Activated CD8-positive, alpha-beta T cell treated with anti-CD3 and anti-CD28 coated beads for 36 hours (primary cell): ENCODE measurements at regions not wholly inside any gene's neighbourhood (a gene's known extent, or its start where the extent isn't known, plus 50 kb on each side); places are given as distances from the start of the nearest gene placed in this dataset.
"Not testable (repeated sequence)": the region's sequence is repeated elsewhere in the genome, so short reads cannot be mapped to it uniquely, and the experiment has no call there.

Source experiments
- ATAC-seq: fragments of 200-7000 bp; cut with Tn5 transposase; one replicate; pipeline ENCODE4 v1.10.0; 2021; ENCODE audit warnings: mild to moderate bottlenecking, moderate library complexity
- CTCF ChIA-PET: fragments of 350-600 bp; sonication (Branson Sonifier 250); formaldehyde crosslinking; loops from one replicate; lab custom pipeline; 2021; ENCODE audit warnings: antibody characterized with exemption; lab: Charles Lee
- POLR2A ChIA-PET: fragments of 350-600 bp; sonication (Branson Sonifier 250); formaldehyde crosslinking; loops from one replicate; lab custom pipeline; 2021; ENCODE audit warnings: antibody characterized with exemption; lab: Charles Lee
- DNase-seq: peaks from one replicate; pipeline ENCODE4 v3.0.0-alpha.2; 2020
- H3K27ac Mint-ChIP-seq: one replicate; pipeline ENCODE4 v1.8.0; 2021; ENCODE audit warnings: mild to moderate bottlenecking, mixed read lengths
- H3K27me3 Mint-ChIP-seq: one replicate; pipeline ENCODE4 v1.8.0; 2021; ENCODE audit warnings: mixed read lengths
- H3K36me3 Mint-ChIP-seq: one replicate; pipeline ENCODE4 v1.8.0; 2021; ENCODE audit warnings: low read depth, mixed read lengths
- H3K4me1 Mint-ChIP-seq: one replicate; pipeline ENCODE4 v1.8.0; 2021; ENCODE audit warnings: low read depth, mixed read lengths
- H3K4me3 Mint-ChIP-seq: one replicate; pipeline ENCODE4 v1.8.0; 2021; ENCODE audit warnings: mild to moderate bottlenecking, moderate library complexity, mixed read lengths
- H3K9me3 Mint-ChIP-seq: one replicate; pipeline ENCODE4 v1.8.0; 2021; ENCODE audit warnings: mixed read lengths
- intact Hi-C: fragments of 100-400 bp; cut with micrococcal nuclease; formaldehyde crosslinking; loops from one replicate; pipeline ENCODE4 v1.10.0; 2022
- TF ChIP-seq, protein P1 (sequence below): fragments of 200-600 bp; IDR thresholded peaks from one replicate; pipeline ENCODE4 v1.8.0; 2022; ENCODE audit warnings: antibody characterized with exemption, mild to moderate bottlenecking

DNA sequence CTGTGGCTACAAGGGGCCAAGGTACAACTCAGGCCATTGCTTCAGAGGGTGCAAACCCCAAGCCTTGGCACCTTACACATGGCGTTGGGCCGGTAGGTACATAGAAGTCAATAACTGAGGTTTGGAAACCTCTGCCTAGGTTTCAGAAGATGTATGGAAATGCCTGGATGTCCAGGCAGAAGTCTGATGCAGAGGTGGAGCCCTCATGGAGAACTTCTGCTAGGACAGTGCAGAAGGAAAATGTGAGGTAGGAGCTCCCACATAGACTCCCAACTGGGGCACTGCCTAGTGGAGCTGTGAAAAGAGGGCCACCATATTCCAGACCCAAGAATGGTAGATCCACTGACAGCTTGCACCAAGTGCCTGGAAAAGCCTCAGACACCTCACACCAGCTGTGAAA is 92.1 kb upstream of the SFRP2 start:
- no peak overlapping the region for H3K27ac Mint-ChIP-seq
- TF ChIP-seq, protein P1, sequence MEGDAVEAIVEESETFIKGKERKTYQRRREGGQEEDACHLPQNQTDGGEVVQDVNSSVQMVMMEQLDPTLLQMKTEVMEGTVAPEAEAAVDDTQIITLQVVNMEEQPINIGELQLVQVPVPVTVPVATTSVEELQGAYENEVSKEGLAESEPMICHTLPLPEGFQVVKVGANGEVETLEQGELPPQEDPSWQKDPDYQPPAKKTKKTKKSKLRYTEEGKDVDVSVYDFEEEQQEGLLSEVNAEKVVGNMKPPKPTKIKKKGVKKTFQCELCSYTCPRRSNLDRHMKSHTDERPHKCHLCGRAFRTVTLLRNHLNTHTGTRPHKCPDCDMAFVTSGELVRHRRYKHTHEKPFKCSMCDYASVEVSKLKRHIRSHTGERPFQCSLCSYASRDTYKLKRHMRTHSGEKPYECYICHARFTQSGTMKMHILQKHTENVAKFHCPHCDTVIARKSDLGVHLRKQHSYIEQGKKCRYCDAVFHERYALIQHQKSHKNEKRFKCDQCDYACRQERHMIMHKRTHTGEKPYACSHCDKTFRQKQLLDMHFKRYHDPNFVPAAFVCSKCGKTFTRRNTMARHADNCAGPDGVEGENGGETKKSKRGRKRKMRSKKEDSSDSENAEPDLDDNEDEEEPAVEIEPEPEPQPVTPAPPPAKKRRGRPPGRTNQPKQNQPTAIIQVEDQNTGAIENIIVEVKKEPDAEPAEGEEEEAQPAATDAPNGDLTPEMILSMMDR = no peak
- intact Hi-C loops = no loop called here
- H3K27me3 Mint-ChIP-seq = peaks cover 7% of the 10 kb centered on the region
- ChIA-PET POLR2A (no interaction called here), CTCF (no interaction called here)
- DNase-seq (no peak), ATAC-seq (no peak)
- peaks cover 16% of the 10 kb centered on the region for H3K9me3 Mint-ChIP-seq
- H3K36me3 Mint-ChIP-seq = peaks cover 3% of the 10 kb centered on the region
- H3K4me1 Mint-ChIP-seq = no peaks in the 10 kb centered on the region
- H3K4me3 Mint-ChIP-seq = no peak overlapping the region

DNA sequence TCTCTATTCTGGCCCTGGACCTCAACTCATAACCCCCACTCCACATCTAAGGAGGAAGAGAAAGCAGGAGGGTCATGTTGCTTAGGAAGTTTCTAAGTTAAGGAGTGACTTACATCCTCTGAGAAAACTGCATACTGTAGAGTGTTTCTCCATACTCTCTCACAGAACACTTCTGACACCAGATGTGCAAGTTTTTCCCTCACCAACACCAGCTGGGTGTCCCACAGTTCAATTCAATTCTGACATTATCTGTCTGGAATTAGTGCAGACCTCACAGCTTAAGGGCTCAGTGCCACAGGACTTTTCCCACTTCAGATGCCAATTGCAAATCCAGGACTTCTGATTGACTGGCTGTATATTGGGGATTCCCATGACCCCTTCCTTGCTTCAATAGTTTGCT is 89.0 kb upstream of the SFRP2 start:
- H3K27me3 Mint-ChIP-seq = peaks cover 11% of the 10 kb centered on the region
- TF ChIP-seq, protein P1 = no peak
- peaks cover 3% of the 10 kb centered on the region for H3K36me3 Mint-ChIP-seq
- ATAC-seq = no peak
- ChIA-PET CTCF (no interaction called here), POLR2A (no interaction called here)
- no peak overlapping the region for H3K27ac Mint-ChIP-seq
- H3K4me3 Mint-ChIP-seq = no peak overlapping the region
- no peak for DNase-seq
- no peaks in the 10 kb centered on the region for H3K4me1 Mint-ChIP-seq
- peaks cover 16% of the 10 kb centered on the region for H3K9me3 Mint-ChIP-seq
- intact Hi-C loops = no loop called here

DNA sequence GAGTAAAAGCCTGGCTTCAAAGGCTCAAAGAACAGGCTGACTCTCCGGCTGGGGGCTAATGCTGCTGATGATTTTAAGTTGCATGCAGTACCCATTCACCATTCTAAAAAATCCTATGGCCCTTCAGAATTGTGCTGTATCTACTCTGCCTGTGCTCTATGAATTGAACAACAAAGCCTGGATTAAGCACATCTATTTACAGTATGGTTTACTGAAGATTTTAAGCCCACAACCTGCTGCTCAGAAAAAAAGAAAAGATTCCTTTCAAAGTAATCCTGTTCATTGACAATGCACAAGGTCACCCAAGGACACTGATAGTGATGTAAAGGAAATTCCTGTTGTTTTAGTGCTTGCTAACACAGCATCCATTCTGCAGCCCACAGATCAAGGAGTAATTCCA is 84.9 kb upstream of the SFRP2 start:
- H3K27me3 Mint-ChIP-seq = peaks cover 15% of the 10 kb centered on the region

DNA sequence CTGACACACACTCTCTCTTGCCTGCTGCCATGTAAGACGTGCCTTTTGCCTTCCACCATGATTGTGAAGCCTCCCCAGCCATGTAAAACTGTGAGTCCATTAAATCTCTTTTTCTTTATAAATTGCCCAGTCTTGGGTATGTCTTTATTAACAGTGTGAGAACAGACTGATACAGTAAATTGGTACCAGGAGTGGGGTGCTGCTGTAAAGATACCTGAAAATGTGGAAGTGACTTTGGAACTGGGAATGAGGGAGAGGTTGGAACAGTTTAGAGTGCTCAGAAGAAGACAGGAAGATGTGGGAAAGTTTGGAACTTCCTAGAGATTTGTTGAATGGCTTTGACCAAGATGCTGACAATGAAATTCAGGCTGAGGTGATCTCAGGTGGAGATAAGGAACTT is 77.9 kb upstream of the SFRP2 start:
- ATAC-seq, DNase-seq, H3K27me3 Mint-ChIP-seq, CTCF ChIA-PET, POLR2A ChIA-PET, H3K4me1 Mint-ChIP-seq, H3K4me3 Mint-ChIP-seq, H3K27ac Mint-ChIP-seq, intact Hi-C loops: not testable (repeated sequence)
- H3K9me3 Mint-ChIP-seq = peaks cover 41% of the 10 kb centered on the region
- H3K36me3 Mint-ChIP-seq = peaks cover 14% of the 10 kb centered on the region

More for the DNA sequence above, 84.9 kb upstream of the SFRP2 start:
- Mint-ChIP-seq H3K27ac (no peak overlapping the region), H3K4me1 (no peaks in the 10 kb centered on the region), H3K36me3 (no peaks in the 10 kb centered on the region), H3K4me3 (no peak overlapping the region), H3K9me3 (peaks cover 1% of the 10 kb centered on the region)
- POLR2A ChIA-PET = no interaction called here
- ATAC-seq (no peak), DNase-seq (no peak)
- CTCF ChIA-PET = interaction anchor here (0.6 kb wide), 1 partner anchor 801 kb away, joined by 3 read pairs; no protein-coding TSS in a partner anchor
- TF ChIP-seq, protein P1 = no peak
- intact Hi-C loops = no loop called here

DNA sequence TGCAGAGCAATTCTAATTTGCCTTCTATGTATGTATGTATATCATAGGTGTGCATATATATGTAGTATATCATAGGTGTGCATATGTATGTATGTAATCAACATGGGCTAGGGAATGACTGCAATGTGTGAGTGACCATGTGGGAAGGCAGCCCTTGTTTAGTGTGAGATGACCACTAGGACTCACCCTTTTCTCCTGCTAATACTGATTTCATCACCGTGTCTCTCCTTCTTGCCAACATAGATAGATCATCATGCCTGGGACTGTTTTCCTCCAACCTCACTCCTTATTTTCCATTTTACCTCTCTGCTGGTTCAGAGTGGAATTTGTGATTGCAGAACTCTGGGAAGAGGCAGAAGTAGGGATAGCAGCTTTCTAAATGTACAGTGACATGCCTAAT is 63.6 kb upstream of the SFRP2 start:
- ATAC-seq = no peak
- Mint-ChIP-seq H3K27me3 (peaks cover 7% of the 10 kb centered on the region), H3K27ac (no peak overlapping the region), H3K36me3 (no peaks in the 10 kb centered on the region), H3K9me3 (peaks cover 11% of the 10 kb centered on the region), H3K4me1 (no peaks in the 10 kb centered on the region), H3K4me3 (no peak overlapping the region)
- TF ChIP-seq, protein P1 = no peak
- no peak for DNase-seq
- POLR2A ChIA-PET = no interaction called here
- intact Hi-C loops = no loop called here
- CTCF ChIA-PET = no interaction called here
